HCT116 (cell line): ENCODE measurements at regions not wholly inside any gene's neighbourhood (a gene's known extent, or its start where the extent isn't known, plus 50 kb on each side); places are given as distances from the start of the nearest gene placed in this dataset.

Source experiments
- FOSL1 ChIP-seq: IDR thresholded peaks from 2 replicates; pipeline ENCODE4 v1.6.1; 2012; ENCODE audit warnings: low read depth
- SRF ChIP-seq: IDR thresholded peaks from 2 replicates; pipeline ENCODE4 v1.6.1; 2012; ENCODE audit warnings: low read depth
- TF ChIP-seq, protein P1 (sequence below), 3 experiments: fragments of 200-600 bp in 1 of 3; sonication (generic) in 1 of 3; IDR thresholded peaks in 2 of 3; conservative IDR thresholded peaks in 1 of 3; 2 replicates each; pipeline ENCODE4 v1.5.1; 2012 to 2017; ENCODE audit warnings: low read depth in 2 of 3, low read length in 2 of 3, antibody characterized with exemption in 1 of 3, borderline replicate concordance in 1 of 3, control low read depth in 1 of 3, mild to moderate bottlenecking in 1 of 3, mixed read lengths in 1 of 3, mixed run types in 1 of 3, moderate library complexity in 1 of 3; ENCODE audit not compliant: insufficient read depth in 1 of 3

- TF ChIP-seq, protein P1, sequence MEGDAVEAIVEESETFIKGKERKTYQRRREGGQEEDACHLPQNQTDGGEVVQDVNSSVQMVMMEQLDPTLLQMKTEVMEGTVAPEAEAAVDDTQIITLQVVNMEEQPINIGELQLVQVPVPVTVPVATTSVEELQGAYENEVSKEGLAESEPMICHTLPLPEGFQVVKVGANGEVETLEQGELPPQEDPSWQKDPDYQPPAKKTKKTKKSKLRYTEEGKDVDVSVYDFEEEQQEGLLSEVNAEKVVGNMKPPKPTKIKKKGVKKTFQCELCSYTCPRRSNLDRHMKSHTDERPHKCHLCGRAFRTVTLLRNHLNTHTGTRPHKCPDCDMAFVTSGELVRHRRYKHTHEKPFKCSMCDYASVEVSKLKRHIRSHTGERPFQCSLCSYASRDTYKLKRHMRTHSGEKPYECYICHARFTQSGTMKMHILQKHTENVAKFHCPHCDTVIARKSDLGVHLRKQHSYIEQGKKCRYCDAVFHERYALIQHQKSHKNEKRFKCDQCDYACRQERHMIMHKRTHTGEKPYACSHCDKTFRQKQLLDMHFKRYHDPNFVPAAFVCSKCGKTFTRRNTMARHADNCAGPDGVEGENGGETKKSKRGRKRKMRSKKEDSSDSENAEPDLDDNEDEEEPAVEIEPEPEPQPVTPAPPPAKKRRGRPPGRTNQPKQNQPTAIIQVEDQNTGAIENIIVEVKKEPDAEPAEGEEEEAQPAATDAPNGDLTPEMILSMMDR (IDR thresholded peaks at IDR 0.05 in 2 of 3, conservative IDR thresholded peaks at IDR 0.05 in 1 of 3; ENCODE audit: borderline replicate concordance in 1 of 3, insufficient read depth in 1 of 3, low read depth in 2 of 3, low read length in 2 of 3) = no peak
- no peak for TF ChIP-seq SRF
- no peak for TF ChIP-seq FOSL1
Measured at GRCh38 chr5:145028626-145029025, 806.5 kb downstream of the PRELID2 start.
